Loucy (cell line): ENCODE measurements at regions not wholly inside any gene's neighbourhood (a gene's known extent, or its start where the extent isn't known, plus 50 kb on each side); places are given as distances from the start of the nearest gene placed in this dataset.

Experiments
- H2AFZ ChIP-seq: fragments of 200-600 bp; sonication (generic); 2 replicates; pipeline ENCODE4 v1.6.0; 2016; ENCODE audit warnings: antibody characterized with exemption, mild to moderate bottlenecking, low read length, moderate library complexity
- H3F3A ChIP-seq: fragments of 200-600 bp; 2 replicates; pipeline ENCODE4 v1.6.0; 2016; ENCODE audit warnings: antibody characterized with exemption, low read depth, mild to moderate bottlenecking
- H3K27me3 ChIP-seq: fragments of 200-600 bp; sonication (generic); 2 replicates; pipeline ENCODE4 v1.6.1; 2014; ENCODE audit warnings: low read length, mild to moderate bottlenecking; ENCODE audit not compliant: insufficient read depth, poor library complexity, severe bottlenecking
- H3K36me3 ChIP-seq: fragments of 200-600 bp; sonication (generic); 2 replicates; pipeline ENCODE4 v1.6.1; 2016; ENCODE audit warnings: low read length; ENCODE audit not compliant: insufficient read depth
- H3K4me1 ChIP-seq: fragments of 200-600 bp; sonication (generic); 2 replicates; pipeline ENCODE4 v1.5.1; 2014; ENCODE audit warnings: low read length, mild to moderate bottlenecking; ENCODE audit not compliant: insufficient read depth, poor library complexity, severe bottlenecking
- H3K4me2 ChIP-seq: fragments of 200-600 bp; sonication (generic); 2 replicates; pipeline ENCODE4 v1.6.0; 2014; ENCODE audit warnings: antibody characterized with exemption, low read length, low read depth, mild to moderate bottlenecking; ENCODE audit not compliant: poor library complexity, severe bottlenecking
- H3K4me3 ChIP-seq: fragments of 200-600 bp; sonication (generic); 2 replicates; pipeline ENCODE4 v1.5.1; 2014; ENCODE audit warnings: low read length, mild to moderate bottlenecking, mixed read lengths; ENCODE audit not compliant: poor library complexity, severe bottlenecking
- H3K79me2 ChIP-seq: fragments of 200-600 bp; sonication (generic); 2 replicates; pipeline ENCODE4 v1.6.1; 2014; ENCODE audit warnings: low read length; ENCODE audit not compliant: insufficient read depth
- H3K9ac ChIP-seq: fragments of 200-600 bp; sonication (generic); 2 replicates; pipeline ENCODE4 v1.6.0; 2014; ENCODE audit warnings: mild to moderate bottlenecking, low read depth, low read length, moderate library complexity; ENCODE audit not compliant: poor library complexity, severe bottlenecking
- H3K9me2 ChIP-seq: fragments of 200-600 bp; sonication (generic); replicated peaks from 2 replicates; pipeline ENCODE4 v1.6.1; 2016; ENCODE audit warnings: low read depth, low read length, mixed read lengths
- H3K9me3 ChIP-seq: fragments of 200-600 bp; sonication (generic); 2 replicates; pipeline ENCODE4 v1.6.1; 2014; ENCODE audit warnings: mild to moderate bottlenecking, antibody characterized with exemption, low read length, low read depth; ENCODE audit not compliant: insufficient read depth
- H4K20me1 ChIP-seq: fragments of 200-600 bp; sonication (generic); 2 replicates; pipeline ENCODE4 v1.6.0; 2014; ENCODE audit warnings: antibody characterized with exemption, low read length, mild to moderate bottlenecking; ENCODE audit not compliant: insufficient read depth, poor library complexity, severe bottlenecking
- EZH2phosphoT487 ChIP-seq: fragments of 200-600 bp; IDR thresholded peaks from 2 replicates; pipeline ENCODE4 v1.6.1; 2018; ENCODE audit warnings: antibody characterized with exemption, mild to moderate bottlenecking, moderate library complexity, borderline replicate concordance
- TF ChIP-seq, protein P1 (sequence below): fragments of 200-600 bp; sonication (generic); conservative IDR thresholded peaks from 2 replicates; pipeline ENCODE4 v1.5.1; 2014; ENCODE audit warnings: mild to moderate bottlenecking, antibody characterized with exemption, low read length

DNA sequence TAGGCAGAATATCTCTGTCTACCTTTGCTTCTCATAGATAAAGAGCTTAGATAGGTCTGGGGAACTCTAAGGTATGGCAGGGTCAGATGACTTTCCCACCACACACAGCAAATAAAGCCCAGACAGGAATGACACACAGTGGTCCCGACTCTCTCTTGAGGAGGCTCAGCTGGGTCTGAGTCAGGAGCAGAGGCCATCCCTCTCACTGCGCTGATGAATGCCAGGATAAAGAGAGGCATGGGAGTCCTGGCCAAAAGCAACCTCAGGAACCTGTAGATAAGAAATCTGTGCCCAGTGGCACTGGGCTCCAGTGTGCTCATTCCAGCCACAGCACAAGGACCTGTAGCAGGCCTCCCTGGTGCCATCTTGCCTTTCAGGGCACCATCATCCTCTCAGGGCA lies 129.4 kb upstream of the PARP11 start:
- Histone ChIP-seq H3K4me2 (no peak overlapping the region), H3K4me3 (no peak overlapping the region), H3K4me1 (no peaks in the 10 kb centered on the region), H3K27me3 (no peaks in the 10 kb centered on the region), H3K36me3 (no peaks in the 10 kb centered on the region), H3K9me2 (no peaks in the 10 kb centered on the region), H2AFZ (no peak overlapping the region), H3K9ac (no peak overlapping the region), H3F3A (no peaks in the 10 kb centered on the region), H3K79me2 (no peaks in the 10 kb centered on the region), H4K20me1 (no peaks in the 10 kb centered on the region), H3K9me3 (no peaks in the 10 kb centered on the region)
- TF ChIP-seq, protein P1, sequence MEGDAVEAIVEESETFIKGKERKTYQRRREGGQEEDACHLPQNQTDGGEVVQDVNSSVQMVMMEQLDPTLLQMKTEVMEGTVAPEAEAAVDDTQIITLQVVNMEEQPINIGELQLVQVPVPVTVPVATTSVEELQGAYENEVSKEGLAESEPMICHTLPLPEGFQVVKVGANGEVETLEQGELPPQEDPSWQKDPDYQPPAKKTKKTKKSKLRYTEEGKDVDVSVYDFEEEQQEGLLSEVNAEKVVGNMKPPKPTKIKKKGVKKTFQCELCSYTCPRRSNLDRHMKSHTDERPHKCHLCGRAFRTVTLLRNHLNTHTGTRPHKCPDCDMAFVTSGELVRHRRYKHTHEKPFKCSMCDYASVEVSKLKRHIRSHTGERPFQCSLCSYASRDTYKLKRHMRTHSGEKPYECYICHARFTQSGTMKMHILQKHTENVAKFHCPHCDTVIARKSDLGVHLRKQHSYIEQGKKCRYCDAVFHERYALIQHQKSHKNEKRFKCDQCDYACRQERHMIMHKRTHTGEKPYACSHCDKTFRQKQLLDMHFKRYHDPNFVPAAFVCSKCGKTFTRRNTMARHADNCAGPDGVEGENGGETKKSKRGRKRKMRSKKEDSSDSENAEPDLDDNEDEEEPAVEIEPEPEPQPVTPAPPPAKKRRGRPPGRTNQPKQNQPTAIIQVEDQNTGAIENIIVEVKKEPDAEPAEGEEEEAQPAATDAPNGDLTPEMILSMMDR: no peak
- TF ChIP-seq EZH2phosphoT487: no peak

DNA sequence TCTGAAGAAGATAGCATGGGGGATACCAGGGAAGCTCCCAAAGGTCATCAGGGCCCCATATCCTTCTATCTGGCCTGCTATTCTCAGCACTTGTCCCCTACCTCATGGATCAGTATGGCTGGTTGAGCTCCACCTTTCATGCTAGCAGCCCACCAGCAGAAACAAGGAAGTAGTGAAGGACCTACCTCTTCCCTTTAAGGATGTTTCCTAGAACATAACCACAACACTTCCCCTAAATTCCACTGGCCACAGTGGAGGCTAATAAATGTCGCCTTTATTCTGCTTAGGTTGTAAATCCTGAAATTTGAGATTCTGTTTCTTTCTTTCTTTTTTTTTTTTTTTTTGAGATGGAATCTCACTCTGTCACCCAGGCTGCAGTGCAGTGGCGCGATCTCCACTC lies 128.6 kb upstream of the PARP11 start:
- H3K36me3 ChIP-seq: no peaks in the 10 kb centered on the region
- H3K9me3 ChIP-seq: no peaks in the 10 kb centered on the region
- no peaks in the 10 kb centered on the region for H3K9me2 ChIP-seq
- H3K4me2 ChIP-seq: no peak overlapping the region
- TF ChIP-seq EZH2phosphoT487: no peak
- TF ChIP-seq, protein P1: no peak
- H3K9ac ChIP-seq: no peak overlapping the region
- no peaks in the 10 kb centered on the region for H3K79me2 ChIP-seq
- no peaks in the 10 kb centered on the region for H3K27me3 ChIP-seq
- no peaks in the 10 kb centered on the region for H4K20me1 ChIP-seq
- no peaks in the 10 kb centered on the region for H3F3A ChIP-seq
- H2AFZ ChIP-seq: no peak overlapping the region
- H3K4me3 ChIP-seq: no peak overlapping the region
- H3K4me1 ChIP-seq: no peaks in the 10 kb centered on the region

DNA sequence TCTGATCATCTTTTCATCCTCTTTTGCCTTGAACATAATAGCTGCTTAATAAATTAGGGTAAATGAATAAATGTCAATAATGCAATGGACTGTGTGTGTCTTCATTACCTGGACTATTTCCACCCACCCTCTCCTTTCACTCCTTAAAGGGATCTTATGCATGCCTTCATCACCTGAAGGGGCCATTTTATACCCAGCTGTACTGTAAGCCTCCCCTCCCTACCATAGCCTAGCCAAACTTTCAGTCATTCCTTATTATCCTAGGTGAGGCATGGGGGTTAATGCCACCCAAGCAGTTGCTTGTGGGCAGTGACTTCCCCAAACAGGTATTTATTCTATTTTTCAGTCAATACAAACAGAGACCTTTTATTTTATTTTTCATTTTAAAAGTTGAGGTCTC lies 127.8 kb upstream of the PARP11 start:
- TF ChIP-seq, protein P1: no peak
- TF ChIP-seq EZH2phosphoT487: no peak
- Histone ChIP-seq H3K36me3 (no peaks in the 10 kb centered on the region), H3K4me1 (no peaks in the 10 kb centered on the region)

More for the DNA sequence above, 127.8 kb upstream of the PARP11 start:
- H3F3A ChIP-seq: no peaks in the 10 kb centered on the region
- H3K9me2 ChIP-seq: no peaks in the 10 kb centered on the region
- H3K79me2 ChIP-seq: no peaks in the 10 kb centered on the region
- H3K9ac ChIP-seq: no peak overlapping the region
- H3K4me2 ChIP-seq: no peak overlapping the region
- H3K4me3 ChIP-seq: no peak overlapping the region
- no peaks in the 10 kb centered on the region for H4K20me1 ChIP-seq
- H3K27me3 ChIP-seq: no peaks in the 10 kb centered on the region
- no peak overlapping the region for H2AFZ ChIP-seq
- no peaks in the 10 kb centered on the region for H3K9me3 ChIP-seq
